Chondrocyte (in vitro differentiated cells): ENCODE measurements at regions not wholly inside any gene's neighbourhood (a gene's known extent, or its start where the extent isn't known, plus 50 kb on each side); places are given as distances from the start of the nearest gene placed in this dataset.

Source experiments
- DNase-seq: peaks from one replicate; pipeline ENCODE4 v3.0.0; 2021; ENCODE audit warnings: mixed read lengths, low spot score
- H3K27ac Mint-ChIP-seq: one replicate; pipeline ENCODE4 v1.8.0; 2021; ENCODE audit warnings: mild to moderate bottlenecking, moderate library complexity, mixed read lengths; ENCODE audit not compliant: unreplicated experiment
- H3K27me3 Mint-ChIP-seq: 2 replicates; pipeline ENCODE4 v1.8.0; 2021; ENCODE audit warnings: low read depth, mixed read lengths
- H3K36me3 Mint-ChIP-seq: 2 replicates; pipeline ENCODE4 v1.8.0; 2021; ENCODE audit warnings: low read depth, mixed read lengths
- H3K4me1 Mint-ChIP-seq: 2 replicates; pipeline ENCODE4 v1.8.0; 2021; ENCODE audit warnings: low read depth, mild to moderate bottlenecking, mixed read lengths
- H3K4me3 Mint-ChIP-seq: one replicate; pipeline ENCODE4 v1.8.0; 2021; ENCODE audit warnings: mild to moderate bottlenecking, moderate library complexity, mixed read lengths; ENCODE audit not compliant: unreplicated experiment
- H3K9me3 Mint-ChIP-seq: 2 replicates; pipeline ENCODE4 v1.8.0; 2021; ENCODE audit warnings: low read depth, mixed read lengths
- CTCF ChIP-seq: fragments of 200-600 bp; sonication (generic); IDR thresholded peaks from 2 replicates; pipeline ENCODE4 v1.5.0; 2021; ENCODE audit warnings: antibody characterized with exemption, mild to moderate bottlenecking, moderate library complexity

GRCh38 chr6:90701146-90701781 is 114.4 kb upstream of the MAP3K7 start:
- no peak overlapping the region for H3K27ac Mint-ChIP-seq
- peaks cover 10% of the 10 kb centered on the region for H3K27me3 Mint-ChIP-seq
- no peak for DNase-seq
- TF ChIP-seq CTCF = no peak
- H3K4me1 Mint-ChIP-seq = no peaks in the 10 kb centered on the region
- H3K4me3 Mint-ChIP-seq = no peak overlapping the region
- no peaks in the 10 kb centered on the region for H3K9me3 Mint-ChIP-seq
- no peaks in the 10 kb centered on the region for H3K36me3 Mint-ChIP-seq

- no peak overlapping the region for H3K27ac Mint-ChIP-seq
These were observed 108.4 kb upstream of the MAP3K7 start for GRCh38 chr6:90695316-90695715.

GRCh38 chr6:90694802-90695201 is 107.9 kb upstream of the MAP3K7 start:
- H3K27me3 Mint-ChIP-seq = peaks cover 8% of the 10 kb centered on the region
- no peak for TF ChIP-seq CTCF
- peaks cover 3% of the 10 kb centered on the region for H3K9me3 Mint-ChIP-seq
- H3K4me3 Mint-ChIP-seq = no peak overlapping the region
- H3K4me1 Mint-ChIP-seq = no peaks in the 10 kb centered on the region
- no peak overlapping the region for H3K27ac Mint-ChIP-seq
- DNase-seq = no peak
- H3K36me3 Mint-ChIP-seq = no peaks in the 10 kb centered on the region

More at GRCh38 chr6:90695316-90695715, 108.4 kb upstream of the MAP3K7 start:
- Mint-ChIP-seq H3K27me3 (peaks cover 8% of the 10 kb centered on the region), H3K4me1 (no peaks in the 10 kb centered on the region), H3K4me3 (no peak overlapping the region), H3K36me3 (no peaks in the 10 kb centered on the region), H3K9me3 (peaks cover 3% of the 10 kb centered on the region)
- DNase-seq = no peak
- TF ChIP-seq CTCF = no peak

- TF ChIP-seq CTCF = no peak
- Mint-ChIP-seq H3K4me1 (no peaks in the 10 kb centered on the region), H3K9me3 (peaks cover 3% of the 10 kb centered on the region), H3K36me3 (no peaks in the 10 kb centered on the region), H3K27me3 (peaks cover 7% of the 10 kb centered on the region), H3K27ac (no peak overlapping the region), H3K4me3 (no peak overlapping the region)
- DNase-seq = no peak
These were observed 105.0 kb upstream of the MAP3K7 start for GRCh38 chr6:90691823-90692222.

- Mint-ChIP-seq H3K4me3 (no peak overlapping the region), H3K4me1 (no peaks in the 10 kb centered on the region), H3K9me3 (peaks cover 3% of the 10 kb centered on the region), H3K36me3 (no peaks in the 10 kb centered on the region), H3K27me3 (peaks cover 12% of the 10 kb centered on the region), H3K27ac (no peak overlapping the region)
- no peak for TF ChIP-seq CTCF
- DNase-seq = no peak
These were observed 102.3 kb upstream of the MAP3K7 start for GRCh38 chr6:90689172-90689571.
